Liver (tissue), 8 donors: ENCODE measurements at regions not wholly inside any gene's neighbourhood (a gene's known extent, or its start where the extent isn't known, plus 50 kb on each side); places are given as distances from the start of the nearest gene placed in this dataset.
A peak's percentile ranks its signal among the peaks of the same experiment; 100 is the strongest.

Source experiments
- DNase-seq: peaks from one replicate; pipeline ENCODE4 v3.0.0-alpha.2; 2017; ENCODE audit warnings: low spot score
- H3K27ac ChIP-seq, 2 donors: one replicate each; pipeline ENCODE4 v1.7.0; 2013; ENCODE audit warnings: inconsistent platforms in 2 of 2, low read length in 2 of 2, control low read depth in 1 of 2, low read depth in 1 of 2, mild to moderate bottlenecking in 1 of 2
- H3K27me3 ChIP-seq, 4 donors: one replicate each; pipeline versions ENCODE4 v1.6.1 to v1.7.0; 2013; ENCODE audit warnings: low read length in 3 of 4, inconsistent platforms in 1 of 4, mild to moderate bottlenecking in 1 of 4, moderate library complexity in 1 of 4; ENCODE audit not compliant: control insufficient read depth in 4 of 4, insufficient read depth in 4 of 4
- H3K36me3 ChIP-seq, 4 donors: one replicate each; pipeline versions ENCODE4 v1.6.1 to v1.7.0; 2013; ENCODE audit warnings: low read length in 3 of 4, mild to moderate bottlenecking in 3 of 4, low read depth in 1 of 4, moderate library complexity in 1 of 4; ENCODE audit not compliant: control insufficient read depth in 4 of 4, insufficient read depth in 3 of 4
- H3K4me1 ChIP-seq, 4 donors: one replicate each; pipeline versions ENCODE4 v1.6.1 to v1.7.0; 2013; ENCODE audit warnings: low read length in 3 of 4, mild to moderate bottlenecking in 3 of 4, moderate library complexity in 1 of 4; ENCODE audit not compliant: control insufficient read depth in 4 of 4, insufficient read depth in 4 of 4
- H3K4me3 ChIP-seq, 3 donors: one replicate each; pipeline versions ENCODE4 v1.6.1 to v1.7.0; 2013; ENCODE audit warnings: low read length in 3 of 3, control low read depth in 1 of 3, low read depth in 1 of 3, mild to moderate bottlenecking in 1 of 3
- H3K9ac ChIP-seq, 2 donors: one replicate each; pipeline ENCODE4 v1.7.0; 2013; ENCODE audit warnings: low read length in 2 of 2, mild to moderate bottlenecking in 2 of 2, moderate library complexity in 2 of 2, control low read depth in 1 of 2, low read depth in 1 of 2
- H3K9me3 ChIP-seq, 4 donors: one replicate each; pipeline versions ENCODE4 v1.6.1 to v1.7.0; 2013; ENCODE audit warnings: low read length in 3 of 4; ENCODE audit not compliant: control insufficient read depth in 4 of 4
- EGR1 ChIP-seq, 2 donors: IDR thresholded peaks; 2 replicates each; pipeline ENCODE4 v1.6.1; 2016 to 2018; ENCODE audit warnings: antibody characterized with exemption in 2 of 2, low read depth in 2 of 2
- FOXA1 ChIP-seq: IDR thresholded peaks from 2 replicates; pipeline ENCODE4 v1.6.1; 2016; ENCODE audit warnings: antibody characterized with exemption
- FOXA2 ChIP-seq: IDR thresholded peaks from 2 replicates; pipeline ENCODE4 v1.6.1; 2016; ENCODE audit warnings: antibody characterized with exemption
- GABPA ChIP-seq, 2 donors: IDR thresholded peaks in 1 of 2; conservative IDR thresholded peaks in 1 of 2; 2 replicates each; pipeline ENCODE4 v1.6.1; 2016; ENCODE audit warnings: antibody characterized with exemption in 2 of 2, mild to moderate bottlenecking in 1 of 2, moderate library complexity in 1 of 2
- HNF4G ChIP-seq: IDR thresholded peaks from 2 replicates; pipeline ENCODE4 v1.6.1; 2016; ENCODE audit warnings: antibody characterized with exemption
- JUND ChIP-seq, 2 donors: IDR thresholded peaks; 2 replicates each; pipeline ENCODE4 v1.6.1; 2016; ENCODE audit warnings: antibody characterized with exemption in 2 of 2
- RAD21 ChIP-seq, 2 donors: IDR thresholded peaks; 2 replicates each; pipeline ENCODE4 v1.6.1; 2016; ENCODE audit warnings: antibody characterized with exemption in 2 of 2, mild to moderate bottlenecking in 2 of 2
- RXRA ChIP-seq, 2 donors: IDR thresholded peaks; 2 replicates each; pipeline ENCODE4 v1.6.1; 2017 to 2018; ENCODE audit warnings: antibody characterized with exemption in 2 of 2, mild to moderate bottlenecking in 1 of 2
- SP1 ChIP-seq: IDR thresholded peaks from 2 replicates; pipeline ENCODE4 v1.6.1; 2018; ENCODE audit warnings: antibody characterized with exemption, mild to moderate bottlenecking
- TAF1 ChIP-seq: conservative IDR thresholded peaks from 2 replicates; pipeline ENCODE4 v1.6.1; 2016; ENCODE audit warnings: antibody characterized with exemption, mild to moderate bottlenecking
- YY1 ChIP-seq: IDR thresholded peaks from 2 replicates; pipeline ENCODE4 v1.6.1; 2016; ENCODE audit warnings: antibody characterized with exemption, mild to moderate bottlenecking
- WGBS: extraction: QIAGEN DNeasy Blood & Tissue Kit; methylation state at CpG from one replicate; pipeline ENCODE4 v1.1.7; 2013; 5-methylcytosine and 5-hydroxymethylcytosine counted together
- TF ChIP-seq, protein P1 (sequence below): IDR thresholded peaks from 2 replicates; pipeline ENCODE4 v1.6.1; 2016; ENCODE audit warnings: antibody characterized with exemption
- TF ChIP-seq, protein P2 (sequence below): IDR thresholded peaks from 2 replicates; pipeline ENCODE4 v1.6.1; 2016; ENCODE audit warnings: antibody characterized with exemption
- TF ChIP-seq, protein P3 (sequence below): fragments of 150-350 bp; IDR thresholded peaks from 2 replicates; pipeline ENCODE4 v1.5.1; 2017; ENCODE audit warnings: improper control_type of control experiment, low read depth, low read length; ENCODE audit not compliant: missing input control
- TF ChIP-seq, protein P4 (sequence below): IDR thresholded peaks from 2 replicates; pipeline ENCODE4 v1.6.1; 2016; ENCODE audit warnings: antibody characterized with exemption
- TF ChIP-seq, protein P5 (sequence below): IDR thresholded peaks from 2 replicates; pipeline ENCODE4 v1.6.1; 2016; ENCODE audit warnings: antibody characterized with exemption, mild to moderate bottlenecking
- donor health status: healthy.
- donor health status: healthy.
- donor health status: healthy.
- donor health status: healthy.
- donor health status: healthy.

DNA sequence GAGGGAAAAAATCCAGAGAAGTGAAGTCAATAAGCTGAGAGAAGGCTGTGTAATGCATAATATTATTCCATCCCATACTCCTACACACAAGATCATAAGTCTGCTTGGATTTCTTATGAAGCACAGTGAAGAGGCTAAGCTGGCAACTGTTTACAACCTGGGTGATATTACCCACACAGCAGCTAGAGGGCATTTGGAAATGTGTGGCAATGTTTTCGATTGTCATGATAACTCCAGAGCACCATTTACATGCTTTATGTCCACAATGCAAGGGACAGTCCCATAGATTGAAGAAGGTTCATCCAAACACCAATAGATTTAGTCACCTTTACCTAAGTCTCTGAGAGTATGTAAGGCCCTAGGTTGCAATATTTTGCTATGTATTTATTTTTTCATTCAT, 412.2 kb downstream of the PPP3CA start (continued):
- TF ChIP-seq, protein P1, sequence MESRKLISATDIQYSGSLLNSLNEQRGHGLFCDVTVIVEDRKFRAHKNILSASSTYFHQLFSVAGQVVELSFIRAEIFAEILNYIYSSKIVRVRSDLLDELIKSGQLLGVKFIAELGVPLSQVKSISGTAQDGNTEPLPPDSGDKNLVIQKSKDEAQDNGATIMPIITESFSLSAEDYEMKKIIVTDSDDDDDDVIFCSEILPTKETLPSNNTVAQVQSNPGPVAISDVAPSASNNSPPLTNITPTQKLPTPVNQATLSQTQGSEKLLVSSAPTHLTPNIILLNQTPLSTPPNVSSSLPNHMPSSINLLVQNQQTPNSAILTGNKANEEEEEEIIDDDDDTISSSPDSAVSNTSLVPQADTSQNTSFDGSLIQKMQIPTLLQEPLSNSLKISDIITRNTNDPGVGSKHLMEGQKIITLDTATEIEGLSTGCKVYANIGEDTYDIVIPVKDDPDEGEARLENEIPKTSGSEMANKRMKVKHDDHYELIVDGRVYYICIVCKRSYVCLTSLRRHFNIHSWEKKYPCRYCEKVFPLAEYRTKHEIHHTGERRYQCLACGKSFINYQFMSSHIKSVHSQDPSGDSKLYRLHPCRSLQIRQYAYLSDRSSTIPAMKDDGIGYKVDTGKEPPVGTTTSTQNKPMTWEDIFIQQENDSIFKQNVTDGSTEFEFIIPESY: no peak
- no peak for TF ChIP-seq RXRA (IDR thresholded peaks at IDR 0.05)
- TF ChIP-seq SP1: no peak
- TF ChIP-seq, protein P2, sequence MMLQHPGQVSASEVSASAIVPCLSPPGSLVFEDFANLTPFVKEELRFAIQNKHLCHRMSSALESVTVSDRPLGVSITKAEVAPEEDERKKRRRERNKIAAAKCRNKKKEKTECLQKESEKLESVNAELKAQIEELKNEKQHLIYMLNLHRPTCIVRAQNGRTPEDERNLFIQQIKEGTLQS: no peak

DNA sequence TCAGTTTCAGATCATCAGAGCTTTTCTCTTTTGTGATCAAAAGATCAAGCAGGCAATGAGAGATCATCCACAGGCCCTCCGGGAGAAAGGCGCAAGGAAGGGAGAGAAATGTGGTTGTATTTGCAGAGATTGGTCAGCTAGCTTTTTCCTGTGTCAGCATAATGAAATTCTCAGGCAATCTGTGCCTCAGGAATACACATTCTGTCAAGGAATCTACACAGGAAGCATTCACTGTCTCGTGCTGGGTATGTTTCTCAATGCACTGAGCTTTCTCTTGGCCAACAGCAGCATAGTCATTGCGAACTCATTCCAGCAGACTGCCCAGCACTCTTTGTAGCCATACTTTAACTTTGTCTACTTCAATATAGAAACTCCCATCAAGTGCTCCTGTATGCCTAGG, 413.7 kb downstream of the PPP3CA start:
- H3K4me1 ChIP-seq: no peaks in the 10 kb centered on the region
- no peak overlapping the region for H3K4me3 ChIP-seq
- H3K9me3 ChIP-seq: no peaks in the 10 kb centered on the region
- no peaks in the 10 kb centered on the region for H3K36me3 ChIP-seq
- H3K27ac ChIP-seq: no peak overlapping the region
- 73% methylated on average over 4 of the region's 4 CpGs for WGBS
- no peak for DNase-seq
- H3K27me3 ChIP-seq: no peaks in the 10 kb centered on the region
- TF ChIP-seq, protein P3, sequence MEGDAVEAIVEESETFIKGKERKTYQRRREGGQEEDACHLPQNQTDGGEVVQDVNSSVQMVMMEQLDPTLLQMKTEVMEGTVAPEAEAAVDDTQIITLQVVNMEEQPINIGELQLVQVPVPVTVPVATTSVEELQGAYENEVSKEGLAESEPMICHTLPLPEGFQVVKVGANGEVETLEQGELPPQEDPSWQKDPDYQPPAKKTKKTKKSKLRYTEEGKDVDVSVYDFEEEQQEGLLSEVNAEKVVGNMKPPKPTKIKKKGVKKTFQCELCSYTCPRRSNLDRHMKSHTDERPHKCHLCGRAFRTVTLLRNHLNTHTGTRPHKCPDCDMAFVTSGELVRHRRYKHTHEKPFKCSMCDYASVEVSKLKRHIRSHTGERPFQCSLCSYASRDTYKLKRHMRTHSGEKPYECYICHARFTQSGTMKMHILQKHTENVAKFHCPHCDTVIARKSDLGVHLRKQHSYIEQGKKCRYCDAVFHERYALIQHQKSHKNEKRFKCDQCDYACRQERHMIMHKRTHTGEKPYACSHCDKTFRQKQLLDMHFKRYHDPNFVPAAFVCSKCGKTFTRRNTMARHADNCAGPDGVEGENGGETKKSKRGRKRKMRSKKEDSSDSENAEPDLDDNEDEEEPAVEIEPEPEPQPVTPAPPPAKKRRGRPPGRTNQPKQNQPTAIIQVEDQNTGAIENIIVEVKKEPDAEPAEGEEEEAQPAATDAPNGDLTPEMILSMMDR: no peak
- TF ChIP-seq HNF4G: no peak
- TF ChIP-seq YY1: no peak
- TF ChIP-seq GABPA (IDR thresholded peaks at IDR 0.05 in 1 of 2, conservative IDR thresholded peaks at IDR 0.05 in 1 of 2): no peak
- no peak overlapping the region for H3K9ac ChIP-seq

DNA sequence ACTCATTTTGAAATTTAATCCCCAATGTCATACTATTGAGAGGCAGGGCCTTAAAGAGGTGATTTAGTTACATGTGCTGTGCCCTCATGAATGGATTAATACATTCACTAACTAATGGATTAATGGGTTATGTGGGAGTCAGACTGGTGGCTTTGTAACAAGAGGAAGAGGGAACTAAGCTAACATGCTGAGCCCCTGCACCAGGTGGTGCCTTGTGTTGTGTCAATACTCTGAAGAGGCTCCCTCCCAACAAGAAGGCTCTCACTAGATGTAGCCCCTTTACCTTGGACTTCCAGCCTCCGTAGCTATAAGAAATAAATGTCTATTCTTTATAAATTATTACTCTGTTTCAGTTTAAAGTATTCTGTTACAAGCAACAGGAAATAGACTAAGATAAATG, 411.9 kb upstream of the EMCN start:
- Histone ChIP-seq H3K4me1 (no peaks in the 10 kb centered on the region), H3K36me3 (no peaks in the 10 kb centered on the region), H3K4me3 (no peak overlapping the region), H3K27me3 (no peaks in the 10 kb centered on the region), H3K9me3 (no peaks in the 10 kb centered on the region), H3K9ac (no peak overlapping the region), H3K27ac (no peak overlapping the region)
- WGBS: 93% methylated on average over 1 of the region's 1 CpG
- no peak for DNase-seq
- TF ChIP-seq, protein P1: no peak
- TF ChIP-seq, protein P4, sequence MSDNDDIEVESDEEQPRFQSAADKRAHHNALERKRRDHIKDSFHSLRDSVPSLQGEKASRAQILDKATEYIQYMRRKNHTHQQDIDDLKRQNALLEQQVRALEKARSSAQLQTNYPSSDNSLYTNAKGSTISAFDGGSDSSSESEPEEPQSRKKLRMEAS: no peak
- no peak for TF ChIP-seq SP1

DNA sequence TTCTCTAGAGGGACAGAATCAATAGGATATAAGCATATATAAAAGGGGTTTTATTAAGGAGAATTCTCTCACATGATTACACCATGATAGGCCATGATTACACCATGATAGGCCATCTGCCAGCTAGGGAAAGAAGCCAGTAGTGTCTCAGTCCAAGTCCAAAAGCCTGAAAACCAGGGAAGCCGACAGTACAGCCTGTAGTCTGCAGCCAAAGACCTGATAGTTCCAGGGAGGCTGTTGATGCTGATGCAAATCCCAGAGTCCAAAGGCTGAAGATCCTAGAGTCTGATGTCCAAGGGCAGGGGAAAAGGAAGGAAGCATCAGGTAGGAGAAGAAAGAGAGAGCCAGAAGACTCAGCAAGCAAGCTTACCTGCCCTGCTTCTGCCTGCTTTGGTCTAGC, 411.3 kb upstream of the EMCN start:
- Histone ChIP-seq H3K27ac (no peak overlapping the region), H3K4me3 (no peak overlapping the region), H3K9ac (no peak overlapping the region), H3K9me3 (no peaks in the 10 kb centered on the region), H3K27me3 (no peaks in the 10 kb centered on the region), H3K4me1 (no peaks in the 10 kb centered on the region), H3K36me3 (no peaks in the 10 kb centered on the region)
- WGBS: 33% methylated on average over 1 of the region's 1 CpG
- no peak for DNase-seq
- peak; percentile 46 for TF ChIP-seq YY1
- TF ChIP-seq FOXA2: peak; percentile 22
- no peak for TF ChIP-seq FOXA1
- TF ChIP-seq TAF1: no peak
- no peak for TF ChIP-seq EGR1 (IDR thresholded peaks at IDR 0.05; ENCODE audit: low read depth in 2 of 2)
- peak; percentile 64 to 70 for TF ChIP-seq RAD21 (IDR thresholded peaks at IDR 0.05)
- TF ChIP-seq JUND (IDR thresholded peaks at IDR 0.05): peak; percentile 61 to 67
- TF ChIP-seq, protein P5, sequence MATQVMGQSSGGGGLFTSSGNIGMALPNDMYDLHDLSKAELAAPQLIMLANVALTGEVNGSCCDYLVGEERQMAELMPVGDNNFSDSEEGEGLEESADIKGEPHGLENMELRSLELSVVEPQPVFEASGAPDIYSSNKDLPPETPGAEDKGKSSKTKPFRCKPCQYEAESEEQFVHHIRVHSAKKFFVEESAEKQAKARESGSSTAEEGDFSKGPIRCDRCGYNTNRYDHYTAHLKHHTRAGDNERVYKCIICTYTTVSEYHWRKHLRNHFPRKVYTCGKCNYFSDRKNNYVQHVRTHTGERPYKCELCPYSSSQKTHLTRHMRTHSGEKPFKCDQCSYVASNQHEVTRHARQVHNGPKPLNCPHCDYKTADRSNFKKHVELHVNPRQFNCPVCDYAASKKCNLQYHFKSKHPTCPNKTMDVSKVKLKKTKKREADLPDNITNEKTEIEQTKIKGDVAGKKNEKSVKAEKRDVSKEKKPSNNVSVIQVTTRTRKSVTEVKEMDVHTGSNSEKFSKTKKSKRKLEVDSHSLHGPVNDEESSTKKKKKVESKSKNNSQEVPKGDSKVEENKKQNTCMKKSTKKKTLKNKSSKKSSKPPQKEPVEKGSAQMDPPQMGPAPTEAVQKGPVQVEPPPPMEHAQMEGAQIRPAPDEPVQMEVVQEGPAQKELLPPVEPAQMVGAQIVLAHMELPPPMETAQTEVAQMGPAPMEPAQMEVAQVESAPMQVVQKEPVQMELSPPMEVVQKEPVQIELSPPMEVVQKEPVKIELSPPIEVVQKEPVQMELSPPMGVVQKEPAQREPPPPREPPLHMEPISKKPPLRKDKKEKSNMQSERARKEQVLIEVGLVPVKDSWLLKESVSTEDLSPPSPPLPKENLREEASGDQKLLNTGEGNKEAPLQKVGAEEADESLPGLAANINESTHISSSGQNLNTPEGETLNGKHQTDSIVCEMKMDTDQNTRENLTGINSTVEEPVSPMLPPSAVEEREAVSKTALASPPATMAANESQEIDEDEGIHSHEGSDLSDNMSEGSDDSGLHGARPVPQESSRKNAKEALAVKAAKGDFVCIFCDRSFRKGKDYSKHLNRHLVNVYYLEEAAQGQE: no peak
- TF ChIP-seq, protein P2: peak; percentile 90
- TF ChIP-seq HNF4G: peak; percentile 98
- peak; percentile 75 for TF ChIP-seq SP1
